Small intestine (tissue), 7 donors: ENCODE measurements at regions not wholly inside any gene's neighbourhood (a gene's known extent, or its start where the extent isn't known, plus 50 kb on each side); places are given as distances from the start of the nearest gene placed in this dataset.

Experiments used
- DNase-seq, 2 donors: peaks; one replicate each; pipeline versions ENCODE4 v3.0.0 to v3.0.0-alpha.2; 2013
- FAIRE-seq: peaks from 2 replicates; lab custom pipeline; 2012; peaks lifted over from hg19 to GRCh38; lab: Jason Lieb, UNC
- H3K27ac ChIP-seq, 3 donors: one replicate each; pipeline ENCODE4 v1.5.1; 2013; ENCODE audit warnings: low read length in 2 of 3, mild to moderate bottlenecking in 2 of 3, control low read depth in 1 of 3, inconsistent platforms in 1 of 3, low read depth in 1 of 3, moderate library complexity in 1 of 3
- H3K27me3 ChIP-seq, 3 donors: one replicate each; pipeline ENCODE4 v1.6.1; 2013; ENCODE audit warnings: low read length in 3 of 3, inconsistent platforms in 1 of 3; ENCODE audit not compliant: control insufficient read depth in 3 of 3, insufficient read depth in 3 of 3
- H3K36me3 ChIP-seq, 3 donors: one replicate each; pipeline ENCODE4 v1.6.1; 2013; ENCODE audit warnings: low read length in 3 of 3, inconsistent platforms in 1 of 3, low read depth in 1 of 3, mild to moderate bottlenecking in 1 of 3, moderate library complexity in 1 of 3; ENCODE audit not compliant: control insufficient read depth in 3 of 3, insufficient read depth in 2 of 3
- H3K4me1 ChIP-seq, 3 donors: one replicate each; pipeline ENCODE4 v1.6.1; 2013; ENCODE audit warnings: low read length in 2 of 3, inconsistent platforms in 1 of 3, low read depth in 1 of 3, mild to moderate bottlenecking in 1 of 3, moderate library complexity in 1 of 3; ENCODE audit not compliant: control insufficient read depth in 3 of 3, insufficient read depth in 2 of 3
- H3K4me3 ChIP-seq, 3 donors: one replicate each; pipeline ENCODE4 v1.5.1; 2013; ENCODE audit warnings: low read length in 3 of 3, control low read depth in 1 of 3, inconsistent platforms in 1 of 3, low read depth in 1 of 3, mild to moderate bottlenecking in 1 of 3, moderate library complexity in 1 of 3
- H3K9me3 ChIP-seq, 2 donors: one replicate each; pipeline ENCODE4 v1.6.1; 2013; ENCODE audit warnings: low read depth in 1 of 2, low read length in 1 of 2; ENCODE audit not compliant: control insufficient read depth in 2 of 2, insufficient read depth in 1 of 2
- WGBS, 3 donors: extraction: QIAGEN DNeasy Blood & Tissue Kit; methylation state at CpG; one replicate each; pipeline ENCODE4 v1.1.7; 2013; 5-methylcytosine and 5-hydroxymethylcytosine counted together
- donor health status: healthy with polysubstance abuse.
- donor health status: control.
- donor health status: control.
- donor health status: Bipolar disorder and iron deficiency.
- donor health status: healthy.

- FAIRE-seq (no peak), DNase-seq (no peak)
- Histone ChIP-seq H3K27me3 (peaks cover 0 to 3% (median 0%) of the 10 kb centered on the region in 3 donors), H3K4me1 (no peaks in the 10 kb centered on the region), H3K36me3 (no peaks in the 10 kb centered on the region), H3K4me3 (no peak overlapping the region), H3K27ac (no peak overlapping the region), H3K9me3 (no peaks in the 10 kb centered on the region)
- 71 to 76% (median 71%) methylated on average over 18 of the region's 18 CpGs for WGBS, 3 donors
Measured at GRCh38 chr4:8736090-8736825, 135.4 kb downstream of the HMX1 start.

GRCh38 chr4:8735236-8736089 is 136.2 kb downstream of the HMX1 start:
- no peaks in the 10 kb centered on the region for H3K36me3 ChIP-seq
- no peaks in the 10 kb centered on the region for H3K9me3 ChIP-seq
- DNase-seq: no peak
- no peaks in the 10 kb centered on the region for H3K4me1 ChIP-seq
- WGBS, 3 donors: 80 to 83% (median 83%) methylated on average over 14 of the region's 14 CpGs
- H3K4me3 ChIP-seq: no peak overlapping the region
- FAIRE-seq: no peak
- H3K27ac ChIP-seq: no peak overlapping the region
- H3K27me3 ChIP-seq: peaks cover 0 to 3% (median 0%) of the 10 kb centered on the region in 3 donors

- FAIRE-seq: no peak
- no peaks in the 10 kb centered on the region for H3K27me3 ChIP-seq
- no peak overlapping the region for H3K4me3 ChIP-seq
- H3K27ac ChIP-seq: no peak overlapping the region
- H3K4me1 ChIP-seq: no peaks in the 10 kb centered on the region
- H3K9me3 ChIP-seq: no peaks in the 10 kb centered on the region
- no peaks in the 10 kb centered on the region for H3K36me3 ChIP-seq
- DNase-seq: no peak
- WGBS, 3 donors: 83 to 93% (median 90%) methylated on average over 5 of the region's 5 CpGs
Measured at GRCh38 chr4:8732681-8733243, 138.9 kb downstream of the HMX1 start.

GRCh38 chr4:8732092-8732491 is 139.5 kb downstream of the CPZ start:
- 81 to 83% (median 81%) methylated on average over 10 of the region's 10 CpGs for WGBS, 3 donors
- H3K4me3 ChIP-seq: no peak overlapping the region
- H3K4me1 ChIP-seq: no peaks in the 10 kb centered on the region
- FAIRE-seq (no peak), DNase-seq (no peak)
- H3K9me3 ChIP-seq: no peaks in the 10 kb centered on the region
- H3K27me3 ChIP-seq: no peaks in the 10 kb centered on the region
- no peaks in the 10 kb centered on the region for H3K36me3 ChIP-seq
- no peak overlapping the region for H3K27ac ChIP-seq

- DNase-seq: no peak
- Histone ChIP-seq H3K4me1 (no peaks in the 10 kb centered on the region), H3K4me3 (no peak overlapping the region), H3K36me3 (no peaks in the 10 kb centered on the region), H3K27ac (no peak overlapping the region), H3K27me3 (no peaks in the 10 kb centered on the region), H3K9me3 (no peaks in the 10 kb centered on the region)
- FAIRE-seq: no peak
- 66 to 76% (median 69%) methylated on average over 6 of the region's 6 CpGs for WGBS, 3 donors
Measured at GRCh38 chr4:8731364-8731763, 138.8 kb downstream of the CPZ start.

- Histone ChIP-seq H3K36me3 (no peaks in the 10 kb centered on the region), H3K4me3 (no peak overlapping the region), H3K9me3 (no peaks in the 10 kb centered on the region), H3K4me1 (peaks cover 0 to under 1% (median 0%) of the 10 kb centered on the region in 3 donors), H3K27ac (no peak overlapping the region), H3K27me3 (no peaks in the 10 kb centered on the region)
- DNase-seq: no peak
- 82 to 91% (median 91%) methylated on average over 6 of the region's 6 CpGs for WGBS, 3 donors
- no peak for FAIRE-seq
Measured at GRCh38 chr4:8730681-8731080, 138.1 kb downstream of the CPZ start.

GRCh38 chr4:8730159-8730558 is 137.6 kb downstream of the CPZ start:
- DNase-seq (no peak), FAIRE-seq (no peak)
- H3K36me3 ChIP-seq: no peaks in the 10 kb centered on the region
- H3K27me3 ChIP-seq: peaks cover 0 to 5% (median 0%) of the 10 kb centered on the region in 3 donors
- no peak overlapping the region for H3K4me3 ChIP-seq
- H3K4me1 ChIP-seq: peaks cover 0 to 2% (median 0%) of the 10 kb centered on the region in 3 donors
- WGBS, 3 donors: 77 to 95% (median 87%) methylated on average over 9 of the region's 9 CpGs
- H3K27ac ChIP-seq: no peak overlapping the region
- no peaks in the 10 kb centered on the region for H3K9me3 ChIP-seq

- FAIRE-seq (no peak), DNase-seq (no peak)
- Histone ChIP-seq H3K27ac (no peak overlapping the region), H3K27me3 (peaks cover 0 to 7% (median 0%) of the 10 kb centered on the region in 3 donors), H3K9me3 (no peaks in the 10 kb centered on the region), H3K4me3 (no peak overlapping the region), H3K4me1 (peaks cover 0 to 2% (median 0%) of the 10 kb centered on the region in 3 donors), H3K36me3 (no peaks in the 10 kb centered on the region)
- 87 to 91% (median 89%) methylated on average over 18 of the region's 18 CpGs for WGBS, 3 donors
Measured at GRCh38 chr4:8729408-8730149, 137.0 kb downstream of the CPZ start.
